ENCODE measurements at regions not wholly inside any gene's neighbourhood (a gene's known extent, or its start where the extent isn't known, plus 50 kb on each side); places are given as distances from the start of the nearest gene placed in this dataset.

DNA sequence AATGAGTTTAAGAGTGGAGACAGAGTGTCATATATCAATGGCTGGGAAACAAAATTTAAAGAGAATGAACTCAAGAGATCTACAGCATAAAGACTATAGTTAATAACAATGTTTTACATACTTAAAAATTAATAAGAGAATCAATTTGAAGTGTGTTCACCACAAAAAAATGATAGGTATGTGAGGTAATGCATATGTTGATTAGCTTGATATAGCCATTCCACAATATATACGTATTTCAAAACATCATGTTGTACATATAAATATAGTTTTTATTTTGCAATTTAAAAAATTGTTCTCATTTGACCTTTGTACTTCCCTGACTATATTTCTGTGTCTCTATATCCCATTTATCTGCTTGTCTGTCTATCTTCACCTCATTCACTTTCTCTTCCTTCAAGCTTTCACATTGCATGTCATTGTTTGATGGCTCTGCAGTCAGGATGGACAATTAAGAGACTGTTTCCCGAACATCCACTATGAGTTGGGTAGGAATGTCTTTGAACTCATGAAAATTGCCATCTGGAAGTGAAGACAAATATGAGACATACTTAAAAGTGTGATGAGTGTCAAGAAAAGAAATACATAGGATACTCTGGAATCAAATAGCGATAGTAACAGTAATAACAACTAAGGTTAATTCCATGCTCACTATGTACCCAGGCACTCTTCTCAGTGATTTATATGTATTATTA lies 359.9 kb upstream of the ACTBL2 start:
- H3K27ac Mint-ChIP-seq, result no peak overlapping the region
- H3K4me1 Mint-ChIP-seq (ENCODE audit: low read depth), result no peaks in the 10 kb centered on the region
- H3K9me3 Mint-ChIP-seq (ENCODE audit: low read depth), result no peaks in the 10 kb centered on the region
- H3K36me3 Mint-ChIP-seq, result no peaks in the 10 kb centered on the region
- H3K4me3 Mint-ChIP-seq, result no peak overlapping the region
- peaks cover 2% of the 10 kb centered on the region for H3K27me3 Mint-ChIP-seq

DNA sequence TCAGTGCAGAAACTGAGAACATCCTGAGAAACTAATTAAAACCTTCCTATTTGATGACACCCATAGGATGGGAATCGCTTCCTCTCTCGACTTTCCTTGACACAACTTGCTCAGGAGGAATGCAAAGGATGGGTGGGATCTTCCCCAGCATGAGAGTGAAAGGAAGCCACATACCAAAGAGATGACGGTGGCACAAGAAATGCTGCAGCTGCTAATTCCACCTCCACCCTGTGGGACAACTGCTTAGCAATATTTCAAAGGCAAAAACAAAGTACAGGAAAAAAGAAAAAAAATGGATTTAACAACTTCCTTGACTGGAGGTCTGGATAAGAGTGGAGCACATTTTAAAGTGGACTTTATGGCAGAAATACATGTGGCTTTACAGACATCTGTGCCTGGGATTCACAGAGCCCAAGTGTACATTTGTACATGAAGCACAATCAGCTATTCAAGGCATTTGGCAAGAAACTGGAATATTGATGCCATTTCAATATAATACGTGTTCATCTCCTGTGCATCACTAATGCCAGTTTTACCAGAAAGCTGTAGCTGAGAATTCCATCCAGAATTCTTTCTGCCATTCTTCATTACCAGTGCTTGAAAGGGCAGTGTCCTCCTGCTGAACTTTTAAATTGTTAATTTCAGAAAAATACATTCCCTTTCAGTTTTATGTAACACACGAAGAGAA lies 359.2 kb upstream of the ACTBL2 start:
- Mint-ChIP-seq H3K4me1 (ENCODE audit: low read depth) (no peaks in the 10 kb centered on the region), H3K36me3 (no peaks in the 10 kb centered on the region), H3K4me3 (no peak overlapping the region), H3K27me3 (peaks cover 2% of the 10 kb centered on the region), H3K27ac (no peak overlapping the region), H3K9me3 (ENCODE audit: low read depth) (no peaks in the 10 kb centered on the region)

- Mint-ChIP-seq H3K4me3 (no peak overlapping the region), H3K4me1 (ENCODE audit: low read depth) (no peaks in the 10 kb centered on the region), H3K27ac (no peak overlapping the region), H3K36me3 (no peaks in the 10 kb centered on the region), H3K9me3 (ENCODE audit: low read depth) (no peaks in the 10 kb centered on the region), H3K27me3 (peaks cover 2% of the 10 kb centered on the region)
Measured at GRCh38 chr5:57839437-57840079, 356.9 kb upstream of the ACTBL2 start.

GRCh38 chr5:57839025-57839424 lies 356.4 kb upstream of the ACTBL2 start:
- no peaks in the 10 kb centered on the region for H3K9me3 Mint-ChIP-seq (ENCODE audit: low read depth)
- H3K36me3 Mint-ChIP-seq, result no peaks in the 10 kb centered on the region
- peaks cover 3% of the 10 kb centered on the region for H3K27me3 Mint-ChIP-seq
- no peak overlapping the region for H3K27ac Mint-ChIP-seq
- no peaks in the 10 kb centered on the region for H3K4me1 Mint-ChIP-seq (ENCODE audit: low read depth)
- H3K4me3 Mint-ChIP-seq, result no peak overlapping the region

DNA sequence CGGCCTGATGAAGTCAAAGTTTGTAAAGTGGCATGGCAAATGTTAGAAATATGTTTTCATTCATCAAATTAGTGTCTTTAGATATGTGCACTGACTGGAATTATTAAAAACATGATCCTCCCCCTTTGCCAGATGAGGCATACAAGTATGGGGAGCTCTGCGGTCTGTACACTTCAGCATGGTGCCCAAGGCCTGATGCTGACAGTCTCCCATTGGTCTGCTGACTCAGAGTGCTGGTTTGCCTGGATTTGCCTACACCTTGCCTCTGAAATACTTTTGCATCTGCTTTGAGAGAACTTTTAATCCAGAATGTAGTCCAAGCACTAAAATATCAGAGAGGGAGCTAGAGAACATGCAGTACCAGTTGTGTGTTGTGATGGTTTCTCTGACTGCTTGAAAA lies 354.3 kb upstream of the ACTBL2 start:
- H3K27me3 Mint-ChIP-seq, result peaks cover 1% of the 10 kb centered on the region

DNA sequence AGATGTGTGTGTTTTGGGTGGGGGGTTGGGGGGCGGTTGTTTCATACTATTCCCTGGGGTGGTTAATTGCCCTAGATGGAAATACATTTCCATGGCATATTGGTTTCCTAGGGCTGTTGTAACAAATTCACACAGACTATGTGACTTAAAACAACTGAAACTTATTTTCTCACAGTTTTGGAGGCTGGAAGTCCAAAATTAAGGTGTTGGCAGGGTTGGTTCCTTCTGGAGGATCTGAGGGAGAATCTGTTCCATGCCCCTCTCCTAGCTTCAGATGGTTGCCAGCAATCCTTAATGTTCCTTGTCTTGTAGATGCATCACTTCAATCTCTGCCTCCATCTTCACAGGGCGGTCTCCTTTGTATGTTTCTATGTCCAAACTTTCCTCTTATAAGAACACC lies 353.7 kb upstream of the ACTBL2 start:
- Mint-ChIP-seq H3K9me3 (ENCODE audit: low read depth) (no peaks in the 10 kb centered on the region), H3K27ac (no peak overlapping the region), H3K36me3 (no peaks in the 10 kb centered on the region), H3K4me1 (ENCODE audit: low read depth) (no peaks in the 10 kb centered on the region), H3K4me3 (no peak overlapping the region), H3K27me3 (peaks cover 1% of the 10 kb centered on the region)

More for the DNA sequence above, 354.3 kb upstream of the ACTBL2 start:
- H3K27ac Mint-ChIP-seq, result no peak overlapping the region
- no peaks in the 10 kb centered on the region for H3K4me1 Mint-ChIP-seq (ENCODE audit: low read depth)
- H3K4me3 Mint-ChIP-seq, result no peak overlapping the region
- H3K9me3 Mint-ChIP-seq (ENCODE audit: low read depth), result no peaks in the 10 kb centered on the region
- H3K36me3 Mint-ChIP-seq, result no peaks in the 10 kb centered on the region

GRCh38 chr5:57834829-57835608 lies 352.4 kb upstream of the ACTBL2 start:
- H3K9me3 Mint-ChIP-seq (ENCODE audit: low read depth), result no peaks in the 10 kb centered on the region
- H3K27me3 Mint-ChIP-seq, result peaks cover 1% of the 10 kb centered on the region
- no peaks in the 10 kb centered on the region for H3K36me3 Mint-ChIP-seq
- no peak overlapping the region for H3K4me3 Mint-ChIP-seq
- H3K4me1 Mint-ChIP-seq (ENCODE audit: low read depth), result no peaks in the 10 kb centered on the region
- no peak overlapping the region for H3K27ac Mint-ChIP-seq

DNA sequence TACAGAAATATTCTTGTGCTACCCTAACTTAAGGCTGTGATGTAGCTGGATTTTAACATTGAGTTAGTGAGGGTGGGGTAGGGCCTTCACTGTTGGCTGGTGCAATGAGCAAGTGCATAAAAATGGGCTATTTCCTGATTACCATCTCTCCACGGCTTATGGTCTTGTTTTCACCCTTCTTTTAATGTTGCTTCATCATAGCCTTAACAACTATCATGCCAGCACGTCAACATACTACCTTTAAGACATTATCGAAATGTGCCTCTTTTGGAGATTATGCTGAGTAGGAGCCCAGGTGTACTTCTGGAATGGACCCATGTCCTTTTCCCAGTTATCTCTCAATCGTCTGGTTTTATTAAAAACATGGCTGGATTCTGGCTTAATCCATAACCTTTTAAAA lies 350.9 kb upstream of the ACTBL2 start:
- Mint-ChIP-seq H3K4me3 (no peak overlapping the region), H3K27me3 (peaks cover 1% of the 10 kb centered on the region), H3K36me3 (no peaks in the 10 kb centered on the region), H3K9me3 (ENCODE audit: low read depth) (no peaks in the 10 kb centered on the region), H3K27ac (no peak overlapping the region), H3K4me1 (ENCODE audit: low read depth) (no peaks in the 10 kb centered on the region)

DNA sequence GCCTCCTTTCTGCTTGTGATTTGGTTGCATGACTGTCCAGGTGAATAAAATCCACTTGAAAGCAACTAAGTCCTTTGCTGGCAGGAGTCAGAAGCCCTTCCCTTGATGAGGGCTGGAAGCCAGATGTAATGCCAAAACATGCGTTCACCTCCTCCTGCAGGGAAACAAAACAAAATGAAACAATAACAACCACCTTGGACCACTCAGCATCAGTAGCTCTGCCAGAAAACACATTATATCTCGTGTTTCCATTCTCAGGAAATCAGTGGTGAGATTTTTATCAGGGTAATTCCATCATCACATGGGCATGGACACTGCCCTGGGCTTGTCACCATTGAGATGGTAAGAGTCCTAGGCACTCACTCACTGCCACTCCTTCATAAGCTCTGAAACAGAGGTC lies 350.3 kb upstream of the ACTBL2 start:
- Mint-ChIP-seq H3K27me3 (peaks cover 1% of the 10 kb centered on the region), H3K36me3 (no peaks in the 10 kb centered on the region), H3K4me1 (ENCODE audit: low read depth) (no peaks in the 10 kb centered on the region), H3K27ac (no peak overlapping the region), H3K4me3 (no peak overlapping the region), H3K9me3 (ENCODE audit: low read depth) (no peaks in the 10 kb centered on the region)

GRCh38 chr5:57831932-57832331 lies 349.3 kb upstream of the ACTBL2 start:
- Mint-ChIP-seq H3K9me3 (ENCODE audit: low read depth) (no peaks in the 10 kb centered on the region), H3K27me3 (peaks cover 1% of the 10 kb centered on the region), H3K4me3 (no peak overlapping the region), H3K27ac (no peak overlapping the region), H3K4me1 (ENCODE audit: low read depth) (no peaks in the 10 kb centered on the region), H3K36me3 (no peaks in the 10 kb centered on the region)

DNA sequence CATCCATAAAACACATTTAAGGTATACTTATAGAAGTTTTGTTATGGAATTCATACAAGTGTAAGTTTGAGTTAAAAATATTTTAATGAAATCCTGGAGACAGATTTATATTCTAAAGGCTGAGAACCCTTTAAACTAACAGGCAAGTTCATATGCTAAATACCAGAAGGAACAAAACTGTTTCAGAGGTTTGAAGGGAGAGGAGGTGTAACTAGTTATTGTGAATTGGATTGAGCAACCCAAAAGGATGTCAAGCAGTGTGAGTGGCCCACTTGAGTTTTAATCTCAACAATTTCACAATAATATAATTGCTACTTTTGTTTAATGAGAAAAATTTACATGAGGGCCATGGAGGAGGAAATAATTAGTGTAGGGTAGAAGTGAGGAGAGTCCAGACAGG lies 348.5 kb upstream of the ACTBL2 start:
- no peaks in the 10 kb centered on the region for H3K9me3 Mint-ChIP-seq (ENCODE audit: low read depth)
- no peak overlapping the region for H3K27ac Mint-ChIP-seq
- H3K27me3 Mint-ChIP-seq, result peaks cover 1% of the 10 kb centered on the region
- no peak overlapping the region for H3K4me3 Mint-ChIP-seq
- no peaks in the 10 kb centered on the region for H3K4me1 Mint-ChIP-seq (ENCODE audit: low read depth)
- no peaks in the 10 kb centered on the region for H3K36me3 Mint-ChIP-seq

GRCh38 chr5:57828221-57828620 lies 345.6 kb upstream of the ACTBL2 start:
- H3K9me3 Mint-ChIP-seq (ENCODE audit: low read depth), result no peaks in the 10 kb centered on the region
- no peaks in the 10 kb centered on the region for H3K4me1 Mint-ChIP-seq (ENCODE audit: low read depth)
- H3K36me3 Mint-ChIP-seq, result no peaks in the 10 kb centered on the region
- H3K4me3 Mint-ChIP-seq, result no peak overlapping the region
- no peak overlapping the region for H3K27ac Mint-ChIP-seq
- peaks cover 7% of the 10 kb centered on the region for H3K27me3 Mint-ChIP-seq

GRCh38 chr5:57825031-57825686 lies 342.5 kb upstream of the ACTBL2 start:
- Mint-ChIP-seq H3K4me3 (no peak overlapping the region), H3K9me3 (ENCODE audit: low read depth) (no peaks in the 10 kb centered on the region), H3K27me3 (peaks cover 7% of the 10 kb centered on the region), H3K4me1 (ENCODE audit: low read depth) (no peaks in the 10 kb centered on the region), H3K36me3 (no peaks in the 10 kb centered on the region), H3K27ac (no peak overlapping the region)

DNA sequence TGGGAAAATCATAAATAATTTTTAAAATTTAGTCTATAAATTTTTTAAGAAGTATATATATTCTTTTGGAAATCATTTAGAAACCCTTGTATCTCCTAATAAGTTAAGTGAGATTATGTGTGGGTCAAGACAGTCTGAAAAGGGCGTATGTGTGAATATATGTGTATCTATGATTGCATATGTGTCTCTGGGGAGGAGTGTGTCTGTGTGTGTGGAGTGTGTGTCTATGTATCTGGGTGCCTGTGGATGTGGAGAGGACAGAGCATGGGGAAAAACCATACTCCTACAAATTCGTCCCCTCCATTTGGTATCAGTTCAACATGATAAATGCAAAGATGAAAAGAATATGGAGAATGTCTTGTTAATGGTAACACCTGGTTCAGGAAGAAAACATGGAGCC lies 342.0 kb upstream of the ACTBL2 start:
- no peak overlapping the region for H3K4me3 Mint-ChIP-seq
- H3K36me3 Mint-ChIP-seq, result no peaks in the 10 kb centered on the region
- H3K27ac Mint-ChIP-seq, result no peak overlapping the region
- H3K9me3 Mint-ChIP-seq (ENCODE audit: low read depth), result peaks cover 3% of the 10 kb centered on the region
- no peaks in the 10 kb centered on the region for H3K4me1 Mint-ChIP-seq (ENCODE audit: low read depth)
- peaks cover 7% of the 10 kb centered on the region for H3K27me3 Mint-ChIP-seq
